H9 (cell line): ENCODE measurements at regions not wholly inside any gene's neighbourhood (a gene's known extent, or its start where the extent isn't known, plus 50 kb on each side); places are given as distances from the start of the nearest gene placed in this dataset.

ENCODE experiments used
- DNase-seq: peaks from one replicate; pipeline ENCODE4 v3.0.0-alpha.2; 2017
- H2AFZ ChIP-seq: one replicate; pipeline ENCODE4 v1.6.1; 2013; ENCODE audit warnings: mild to moderate bottlenecking, low read length, control low read depth, moderate library complexity
- H2AK5ac ChIP-seq: 2 replicates; pipeline ENCODE4 v1.6.1; 2013; ENCODE audit warnings: low read length, control low read depth, mixed read lengths; ENCODE audit not compliant: insufficient read length
- H2BK120ac ChIP-seq: one replicate; pipeline ENCODE4 v1.6.1; 2013; ENCODE audit warnings: low read depth, mild to moderate bottlenecking, low read length, control low read depth, inconsistent platforms; ENCODE audit not compliant: poor library complexity, severe bottlenecking
- H2BK12ac ChIP-seq: 2 replicates; pipeline ENCODE4 v1.6.1; 2013; ENCODE audit warnings: low read length, control low read depth, mixed read lengths, low read depth; ENCODE audit not compliant: insufficient read length
- H2BK15ac ChIP-seq: 2 replicates; pipeline ENCODE4 v1.6.1; 2013; ENCODE audit warnings: low read depth, low read length, control low read depth
- H2BK20ac ChIP-seq: one replicate; pipeline ENCODE4 v1.6.1; 2013; ENCODE audit warnings: low read depth, mild to moderate bottlenecking, low read length, control low read depth, inconsistent platforms; ENCODE audit not compliant: poor library complexity, severe bottlenecking
- H2BK5ac ChIP-seq: 2 replicates; pipeline ENCODE4 v1.6.1; 2013; ENCODE audit warnings: low read length, control low read depth, mixed read lengths; ENCODE audit not compliant: insufficient read length
- H3K14ac ChIP-seq: 2 replicates; pipeline ENCODE4 v1.6.1; 2013; ENCODE audit warnings: low read length, control low read depth; ENCODE audit not compliant: insufficient read depth
- H3K18ac ChIP-seq: 2 replicates; pipeline ENCODE4 v1.6.1; 2013; ENCODE audit warnings: low read depth, mild to moderate bottlenecking, mixed read lengths, low read length, control low read depth; ENCODE audit not compliant: insufficient read length
- H3K23ac ChIP-seq: 2 replicates; pipeline ENCODE4 v1.6.1; 2013; ENCODE audit warnings: low read length, control low read depth, mixed read lengths, low read depth; ENCODE audit not compliant: insufficient read length
- H3K23me2 ChIP-seq: 2 replicates; pipeline ENCODE4 v1.6.1; 2013; ENCODE audit warnings: low read depth, mild to moderate bottlenecking, mixed read lengths, low read length, control low read depth; ENCODE audit not compliant: insufficient read length, poor library complexity, severe bottlenecking
- H3K27ac ChIP-seq: 2 replicates; pipeline ENCODE4 v1.5.1; 2013; ENCODE audit warnings: low read length, control low read depth, mixed read lengths, low read depth; ENCODE audit not compliant: insufficient read length
- H3K27me3 ChIP-seq: 2 replicates; pipeline ENCODE4 v1.6.1; 2013; ENCODE audit warnings: low read length, control low read depth, inconsistent platforms; ENCODE audit not compliant: insufficient read depth
- H3K4ac ChIP-seq: 2 replicates; pipeline ENCODE4 v1.6.1; 2013; ENCODE audit warnings: low read depth, mild to moderate bottlenecking, control low read depth, inconsistent platforms, low read length, moderate library complexity
- H3K4me1 ChIP-seq: 2 replicates; pipeline ENCODE4 v1.6.1; 2013; ENCODE audit warnings: low read length, control low read depth, inconsistent platforms; ENCODE audit not compliant: insufficient read depth
- H3K4me2 ChIP-seq: 2 replicates; pipeline ENCODE4 v1.6.1; 2013; ENCODE audit warnings: low read length, control low read depth, mixed read lengths; ENCODE audit not compliant: insufficient read length, insufficient read depth
- H3K56ac ChIP-seq: 2 replicates; pipeline ENCODE4 v1.6.1; 2013; ENCODE audit warnings: low read depth, mild to moderate bottlenecking, mixed read lengths, low read length, control low read depth; ENCODE audit not compliant: insufficient read length
- H3K79me1 ChIP-seq: 2 replicates; pipeline ENCODE4 v1.6.1; 2013; ENCODE audit warnings: low read depth, mild to moderate bottlenecking, moderate library complexity, low read length, control low read depth, inconsistent platforms; ENCODE audit not compliant: insufficient read depth, poor library complexity, severe bottlenecking
- H3K79me2 ChIP-seq: 2 replicates; pipeline ENCODE4 v1.6.1; 2013; ENCODE audit warnings: low read length, control low read depth, inconsistent platforms; ENCODE audit not compliant: insufficient read depth
- H3K9ac ChIP-seq: 2 replicates; pipeline ENCODE4 v1.6.1; 2013; ENCODE audit warnings: low read length, control low read depth, mixed read lengths; ENCODE audit not compliant: insufficient read length; ENCODE audit errors: extremely low read depth
- H3K9me3 ChIP-seq: one replicate; pipeline ENCODE4 v1.6.1; 2013; ENCODE audit warnings: low read depth, low read length, inconsistent platforms; ENCODE audit not compliant: control insufficient read depth
- H3T11ph ChIP-seq: one replicate; pipeline ENCODE4 v1.6.1; 2013; ENCODE audit warnings: mild to moderate bottlenecking, low read length, control low read depth, inconsistent platforms
- H4K20me1 ChIP-seq: one replicate; pipeline ENCODE4 v1.6.1; 2013; ENCODE audit not compliant: control insufficient read depth, insufficient read length, insufficient read depth
- H4K5ac ChIP-seq: 2 replicates; pipeline ENCODE4 v1.6.1; 2013; ENCODE audit warnings: low read depth, mild to moderate bottlenecking, mixed read lengths, low read length, control low read depth; ENCODE audit not compliant: insufficient read length
- H4K8ac ChIP-seq: replicated peaks from 2 replicates; pipeline ENCODE4 v1.6.1; 2013; ENCODE audit warnings: low read length, control low read depth, mixed read lengths, low read depth; ENCODE audit not compliant: insufficient read length
- H4K91ac ChIP-seq: 2 replicates; pipeline ENCODE4 v1.6.1; 2013; ENCODE audit warnings: low read depth, mild to moderate bottlenecking, moderate library complexity, mixed read lengths, low read length, control low read depth; ENCODE audit not compliant: insufficient read length
- H3K27ac Mint-ChIP-seq, 3 experiments: 2 replicates in 2 of 3; 3 replicates in 1 of 3; pipeline ENCODE4 v1.8.0; 2020 to 2021; ENCODE audit warnings: mixed read lengths in 3 of 3, mild to moderate bottlenecking in 1 of 3, moderate library complexity in 1 of 3
- H3K27me3 Mint-ChIP-seq: 2 replicates; pipeline ENCODE4 v1.8.0; 2021; ENCODE audit warnings: low read depth, mild to moderate bottlenecking, moderate library complexity, mixed read lengths
- H3K36me3 Mint-ChIP-seq, 3 experiments: 2 replicates in 2 of 3; 3 replicates in 1 of 3; pipeline ENCODE4 v1.8.0; 2020 to 2021; ENCODE audit warnings: low read depth in 3 of 3, mixed read lengths in 3 of 3; ENCODE audit not compliant: insufficient read depth in 1 of 3
- H3K4me1 Mint-ChIP-seq, 2 experiments: 2 replicates each; pipeline ENCODE4 v1.8.0; 2020; ENCODE audit warnings: mixed read lengths in 2 of 2
- H3K4me3 Mint-ChIP-seq, 2 experiments: 2 replicates in 1 of 2; 3 replicates in 1 of 2; pipeline ENCODE4 v1.8.0; 2020 to 2021; ENCODE audit warnings: mild to moderate bottlenecking in 2 of 2, mixed read lengths in 2 of 2, moderate library complexity in 1 of 2
- H3K9me3 Mint-ChIP-seq, 2 experiments: 2 replicates in 1 of 2; 3 replicates in 1 of 2; pipeline ENCODE4 v1.8.0; 2020; ENCODE audit warnings: mild to moderate bottlenecking in 2 of 2, mixed read lengths in 2 of 2, moderate library complexity in 1 of 2
- WGBS: extraction: QIAGEN DNeasy Blood & Tissue Kit; methylation state at CpG from one replicate; pipeline ENCODE4 v1.1.7; 2013; ENCODE audit warnings: missing lambda C conversion rate, low lambda C conversion rate, mixed read lengths; ENCODE audit not compliant: insufficient read length; ENCODE audit errors: extremely low coverage; 5-methylcytosine and 5-hydroxymethylcytosine counted together
- TF ChIP-seq, protein P1 (sequence below): fragments of 200-600 bp; sonication (generic); conservative IDR thresholded peaks from 3 replicates; pipeline ENCODE4 v1.8.0; 2021; ENCODE audit warnings: antibody characterized with exemption, mild to moderate bottlenecking

DNA sequence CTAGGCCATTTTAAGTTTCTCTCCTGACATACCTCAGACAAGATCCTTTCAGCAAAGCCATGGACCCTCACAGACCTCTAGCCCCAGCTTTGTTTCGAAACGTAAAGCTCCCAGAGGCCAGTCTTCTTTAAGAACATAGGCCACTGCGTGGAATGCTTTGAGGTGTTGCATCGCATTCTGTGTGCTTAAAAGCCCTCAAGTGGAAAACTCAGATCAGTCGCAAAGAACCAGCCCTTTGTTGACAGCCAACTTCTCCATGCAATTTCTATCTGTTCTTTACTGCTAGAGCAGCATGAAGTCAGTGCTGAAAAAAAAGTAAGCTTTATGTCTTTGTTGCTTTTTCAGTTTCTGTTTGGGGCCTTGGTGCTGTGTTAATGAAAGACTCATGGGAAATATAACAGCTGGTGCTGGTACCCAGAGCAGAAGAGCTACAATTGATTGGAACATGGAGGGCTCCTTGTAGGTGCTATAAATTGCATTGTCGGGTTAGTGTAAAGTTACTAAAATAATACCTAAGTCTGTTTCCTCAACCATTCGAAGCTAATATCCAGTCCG, 142.6 kb downstream of the MAP3K7 start:
- Histone ChIP-seq H3T11ph (no peak overlapping the region), H3K9ac (no peak overlapping the region), H3K4ac (no peak overlapping the region), H4K20me1 (no peaks in the 10 kb centered on the region), H2BK15ac (no peak overlapping the region), H2AK5ac (no peak overlapping the region), H4K91ac (no peak overlapping the region), H3K79me2 (no peaks in the 10 kb centered on the region), H4K5ac (no peak overlapping the region), H3K4me1 (peaks cover 5% of the 10 kb centered on the region; the same call in 1 of the 2 replicates), H2BK20ac (no peak overlapping the region), H2BK120ac (no peak overlapping the region), H3K4me2 (no peak overlapping the region), H3K9me3 (no peaks in the 10 kb centered on the region), H3K23me2 (no peaks in the 10 kb centered on the region), H2BK12ac (no peak overlapping the region), H3K23ac (no peak overlapping the region), H4K8ac (no peak overlapping the region), H2BK5ac (no peak overlapping the region), H3K18ac (no peak overlapping the region), H3K27ac (no peak overlapping the region), H3K79me1 (no peaks in the 10 kb centered on the region), H3K27me3 (no peaks in the 10 kb centered on the region), H2AFZ (peak overlapping the region; percentile 36), H3K56ac (no peak overlapping the region), H3K14ac (no peak overlapping the region)
- DNase-seq, result no peak
- no CpG with 5 or more reads among the region's 8 CpGs for WGBS
- Mint-ChIP-seq H3K36me3 (no peaks in the 10 kb centered on the region), H3K27me3 (peaks cover 3% of the 10 kb centered on the region), H3K4me3 (no peak overlapping the region), H3K9me3 (no peaks in the 10 kb centered on the region; a peak in 1 of 5 replicates), H3K27ac (no peak overlapping the region), H3K4me1 (peaks cover 46 to 49% of the 10 kb centered on the region in 2 experiments)
- TF ChIP-seq, protein P1, sequence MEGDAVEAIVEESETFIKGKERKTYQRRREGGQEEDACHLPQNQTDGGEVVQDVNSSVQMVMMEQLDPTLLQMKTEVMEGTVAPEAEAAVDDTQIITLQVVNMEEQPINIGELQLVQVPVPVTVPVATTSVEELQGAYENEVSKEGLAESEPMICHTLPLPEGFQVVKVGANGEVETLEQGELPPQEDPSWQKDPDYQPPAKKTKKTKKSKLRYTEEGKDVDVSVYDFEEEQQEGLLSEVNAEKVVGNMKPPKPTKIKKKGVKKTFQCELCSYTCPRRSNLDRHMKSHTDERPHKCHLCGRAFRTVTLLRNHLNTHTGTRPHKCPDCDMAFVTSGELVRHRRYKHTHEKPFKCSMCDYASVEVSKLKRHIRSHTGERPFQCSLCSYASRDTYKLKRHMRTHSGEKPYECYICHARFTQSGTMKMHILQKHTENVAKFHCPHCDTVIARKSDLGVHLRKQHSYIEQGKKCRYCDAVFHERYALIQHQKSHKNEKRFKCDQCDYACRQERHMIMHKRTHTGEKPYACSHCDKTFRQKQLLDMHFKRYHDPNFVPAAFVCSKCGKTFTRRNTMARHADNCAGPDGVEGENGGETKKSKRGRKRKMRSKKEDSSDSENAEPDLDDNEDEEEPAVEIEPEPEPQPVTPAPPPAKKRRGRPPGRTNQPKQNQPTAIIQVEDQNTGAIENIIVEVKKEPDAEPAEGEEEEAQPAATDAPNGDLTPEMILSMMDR, result no peak
